WTC11 (cell line): ENCODE measurements at regions not wholly inside any gene's neighbourhood (a gene's known extent, or its start where the extent isn't known, plus 50 kb on each side); places are given as distances from the start of the nearest gene placed in this dataset.

Source experiments
- ATAC-seq: fragments of 200-7000 bp; cut with Tn5 transposase; 2 replicates; pipeline ENCODE4 v1.10.0; 2021; ENCODE audit warnings: mild to moderate bottlenecking, moderate library complexity
- CTCF ChIA-PET: fragments of 300-600 bp; sonication (Branson Sonifier 250); formaldehyde crosslinking; loops from one replicate; lab custom pipeline; 2021; ENCODE audit warnings: antibody characterized with exemption; lab: Charles Lee
- POLR2A ChIA-PET: fragments of 350-600 bp; sonication (Branson Sonifier 250); formaldehyde crosslinking; loops from one replicate; lab custom pipeline; 2021; ENCODE audit warnings: antibody characterized with exemption; lab: Charles Lee
- DNase-seq: peaks from one replicate; pipeline ENCODE4 v3.0.0; 2021; ENCODE audit warnings: low spot score
- H3K27ac Mint-ChIP-seq: 2 replicates; pipeline ENCODE4 v1.8.0; 2021; ENCODE audit warnings: mixed read lengths
- H3K27me3 Mint-ChIP-seq: 2 replicates; pipeline ENCODE4 v1.8.0; 2021; ENCODE audit warnings: low read depth, mild to moderate bottlenecking, moderate library complexity, mixed read lengths
- H3K36me3 Mint-ChIP-seq: 2 replicates; pipeline ENCODE4 v1.8.0; 2021; ENCODE audit warnings: mixed read lengths
- H3K4me1 Mint-ChIP-seq: 2 replicates; pipeline ENCODE4 v1.8.0; 2022; ENCODE audit warnings: mixed read lengths
- H3K4me3 Mint-ChIP-seq: 2 replicates; pipeline ENCODE4 v1.8.0; 2021; ENCODE audit warnings: mild to moderate bottlenecking, moderate library complexity, mixed read lengths
- H3K9me3 Mint-ChIP-seq: 2 replicates; pipeline ENCODE4 v1.8.0; 2021; ENCODE audit warnings: mixed read lengths
- AFF4 ChIP-seq: sonication (generic); formaldehyde crosslinking; IDR thresholded peaks from 2 replicates; pipeline ENCODE4 v1.8.1; 2023; ENCODE audit warnings: mild to moderate bottlenecking, missing genetic modification reagents, borderline replicate concordance
- ARID4B ChIP-seq: sonication (generic); formaldehyde crosslinking; IDR thresholded peaks from 2 replicates; pipeline ENCODE4 v1.8.0; 2023; ENCODE audit warnings: missing genetic modification reagents, mild to moderate bottlenecking, borderline replicate concordance
- ATF2 ChIP-seq: sonication (generic); formaldehyde crosslinking; IDR thresholded peaks from 2 replicates; pipeline ENCODE4 v1.8.1; 2022; ENCODE audit warnings: low read depth, missing genetic modification reagents, borderline replicate concordance
- E2F4 ChIP-seq: sonication (generic); formaldehyde crosslinking; IDR thresholded peaks from 2 replicates; pipeline ENCODE4 v1.8.1; 2022; ENCODE audit warnings: low read depth, mild to moderate bottlenecking, moderate library complexity, missing genetic modification reagents, borderline replicate concordance
- ERG ChIP-seq: fragments of 250-450 bp; sonication (Bioruptor Pico); IDR thresholded peaks from 2 replicates; pipeline ENCODE4 v1.8.0; 2021; ENCODE audit warnings: mild to moderate bottlenecking
- FOXP1 ChIP-seq: sonication (generic); formaldehyde crosslinking; IDR thresholded peaks from 2 replicates; pipeline ENCODE4 v1.8.0; 2022; ENCODE audit warnings: missing genetic modification reagents, mild to moderate bottlenecking, moderate library complexity, borderline replicate concordance
- FOXP4 ChIP-seq: sonication (generic); formaldehyde crosslinking; IDR thresholded peaks from 2 replicates; pipeline ENCODE4 v1.8.0; 2022; ENCODE audit warnings: mild to moderate bottlenecking, missing genetic modification reagents
- GRHL2 ChIP-seq: fragments of 250-450 bp; sonication (Bioruptor Pico); IDR thresholded peaks from 2 replicates; pipeline ENCODE4 v1.8.0; 2022; ENCODE audit warnings: mild to moderate bottlenecking, moderate library complexity; ENCODE audit not compliant: insufficient replicate concordance, severe bottlenecking
- GTF2I ChIP-seq: fragments of 250-450 bp; sonication (Bioruptor Pico); conservative IDR thresholded peaks from 2 replicates; pipeline ENCODE4 v1.4.0; 2021; ENCODE audit warnings: mild to moderate bottlenecking
- JAZF1 ChIP-seq: fragments of 250-450 bp; sonication (Bioruptor Pico); IDR thresholded peaks from 2 replicates; pipeline ENCODE4 v1.9.0; 2021; ENCODE audit warnings: moderate library complexity, mild to moderate bottlenecking, inconsistent platforms
- MAX ChIP-seq: sonication (generic); formaldehyde crosslinking; IDR thresholded peaks from 2 replicates; pipeline ENCODE4 v1.8.0; 2022; ENCODE audit warnings: mild to moderate bottlenecking, missing genetic modification reagents
- MXD4 ChIP-seq: fragments of 250-450 bp; sonication (Bioruptor Pico); IDR thresholded peaks from 2 replicates; pipeline ENCODE4 v1.8.0; 2021; ENCODE audit warnings: mild to moderate bottlenecking, moderate library complexity, borderline replicate concordance
- NFATC4 ChIP-seq: fragments of 250-450 bp; sonication (Bioruptor Pico); IDR thresholded peaks from 2 replicates; pipeline ENCODE4 v1.9.0; 2021; ENCODE audit warnings: mild to moderate bottlenecking
- NFYB ChIP-seq: sonication (generic); formaldehyde crosslinking; conservative IDR thresholded peaks from 2 replicates; pipeline ENCODE4 v1.8.0; 2022; ENCODE audit warnings: low read depth, missing genetic modification reagents
- SOX15 ChIP-seq: fragments of 250-450 bp; sonication (Bioruptor Pico); IDR thresholded peaks from 2 replicates; pipeline ENCODE4 v1.9.0; 2021; ENCODE audit warnings: mild to moderate bottlenecking
- SP1 ChIP-seq: sonication (generic); formaldehyde crosslinking; conservative IDR thresholded peaks from 2 replicates; pipeline ENCODE4 v1.8.1; 2022; ENCODE audit warnings: missing genetic modification reagents
- TP53 ChIP-seq: sonication (generic); formaldehyde crosslinking; IDR thresholded peaks from 2 replicates; pipeline ENCODE4 v1.8.1; 2023; ENCODE audit warnings: mild to moderate bottlenecking, missing genetic modification reagents
- ZBTB43 ChIP-seq: sonication (generic); formaldehyde crosslinking; IDR thresholded peaks from 2 replicates; pipeline ENCODE4 v1.8.1; 2023; ENCODE audit warnings: mild to moderate bottlenecking, missing genetic modification reagents
- ZNF317 ChIP-seq: sonication (generic); formaldehyde crosslinking; IDR thresholded peaks from 2 replicates; pipeline ENCODE4 v1.8.1; 2023; ENCODE audit warnings: low read depth, mild to moderate bottlenecking, moderate library complexity, missing genetic modification reagents, borderline replicate concordance
- ZNF396 ChIP-seq: fragments of 250-450 bp; sonication (Bioruptor Pico); IDR thresholded peaks from 2 replicates; pipeline ENCODE4 v1.8.0; 2021; ENCODE audit warnings: mild to moderate bottlenecking, moderate library complexity, borderline replicate concordance

GRCh38 chr6:4299476-4299875 is 164.1 kb upstream of the ECI2 start:
- no peak for TF ChIP-seq JAZF1 (CRISPR knock-in tag)
- TF ChIP-seq FOXP1 (CRISPR knock-in tag): no peak
- TF ChIP-seq ARID4B (CRISPR knock-in tag): no peak
- no peak for TF ChIP-seq ZNF317
- TF ChIP-seq NFYB (CRISPR knock-in tag): no peak
- no peak for TF ChIP-seq FOXP4 (CRISPR knock-in tag)
- TF ChIP-seq NFATC4 (CRISPR knock-in tag): no peak
- TF ChIP-seq MXD4 (CRISPR knock-in tag): no peak
- TF ChIP-seq TP53 (CRISPR knock-in tag): no peak
- no peak for TF ChIP-seq SP1 (CRISPR knock-in tag)
- TF ChIP-seq ZNF396: no peak
- TF ChIP-seq GRHL2 (CRISPR knock-in tag): no peak
- TF ChIP-seq SOX15: no peak
- TF ChIP-seq GTF2I (CRISPR knock-in tag): no peak
- no peak for TF ChIP-seq MAX (CRISPR knock-in tag)
- TF ChIP-seq ERG (CRISPR knock-in tag): no peak
- no peak for TF ChIP-seq ZBTB43
- no peak for TF ChIP-seq AFF4 (CRISPR knock-in tag)
- TF ChIP-seq ATF2 (CRISPR knock-in tag): no peak
- TF ChIP-seq E2F4 (CRISPR knock-in tag): no peak
- TF ChIP-seq, all 79 proteins: peak for 0
- H3K4me3 Mint-ChIP-seq: no peak overlapping the region
- peaks cover 5% of the 10 kb centered on the region; the same call in 1 of the 2 replicates for H3K27me3 Mint-ChIP-seq
- 0 out of 2 replicates have a peak, but pooled peaks cover 2% of the 10 kb centered on the region for H3K4me1 Mint-ChIP-seq
- ChIA-PET POLR2A (no interaction called here), CTCF (no interaction called here)
- peaks cover 21% of the 10 kb centered on the region for H3K9me3 Mint-ChIP-seq
- H3K36me3 Mint-ChIP-seq: peaks cover 16% of the 10 kb centered on the region
- no peak for DNase-seq
- H3K27ac Mint-ChIP-seq: no peak overlapping the region
- no peak for ATAC-seq
